MM.1S (cell line): ENCODE measurements at regions not wholly inside any gene's neighbourhood (a gene's known extent, or its start where the extent isn't known, plus 50 kb on each side); places are given as distances from the start of the nearest gene placed in this dataset.

Experiments used
- DNase-seq: peaks from one replicate; pipeline ENCODE4 v3.0.0-alpha.2; 2015
- H2AFZ ChIP-seq: fragments of 300-600 bp; sonication (generic); 2 replicates; pipeline ENCODE4 v1.6.0; 2016; ENCODE audit warnings: antibody characterized with exemption, low read length
- H3F3A ChIP-seq: fragments of 300-600 bp; sonication (generic); 2 replicates; pipeline ENCODE4 v1.6.1; 2016; ENCODE audit warnings: mild to moderate bottlenecking, antibody characterized with exemption, low read length, moderate library complexity, mixed read lengths; ENCODE audit not compliant: insufficient read depth
- H3K27ac ChIP-seq: fragments of 300-600 bp; sonication (generic); 2 replicates; pipeline ENCODE4 v1.5.1; 2016; ENCODE audit warnings: mild to moderate bottlenecking, low read length
- H3K27me3 ChIP-seq: fragments of 300-600 bp; sonication (generic); replicated peaks from 2 replicates; pipeline ENCODE4 v1.6.0; 2016; ENCODE audit warnings: low read length; ENCODE audit not compliant: insufficient read depth
- H3K36me3 ChIP-seq: fragments of 300-600 bp; sonication (generic); replicated peaks from 2 replicates; pipeline ENCODE4 v1.6.1; 2016; ENCODE audit warnings: mild to moderate bottlenecking, low read length, mixed read lengths; ENCODE audit not compliant: insufficient read depth
- H3K4me1 ChIP-seq: fragments of 300-600 bp; sonication (generic); 2 replicates; pipeline ENCODE4 v1.6.1; 2016; ENCODE audit warnings: low read length, mixed read lengths
- H3K4me2 ChIP-seq: fragments of 300-600 bp; sonication (generic); 2 replicates; pipeline ENCODE4 v1.6.0; 2016; ENCODE audit warnings: low read depth, low read length
- H3K4me3 ChIP-seq: fragments of 300-600 bp; sonication (generic); 2 replicates; pipeline ENCODE4 v1.5.1; 2016; ENCODE audit warnings: low read length, mixed read lengths
- H3K79me2 ChIP-seq: fragments of 300-600 bp; sonication (generic); 2 replicates; pipeline ENCODE4 v1.6.1; 2016; ENCODE audit warnings: mixed run types, low read length, mixed read lengths
- H3K9ac ChIP-seq: fragments of 300-600 bp; sonication (generic); 2 replicates; pipeline ENCODE4 v1.6.1; 2016; ENCODE audit warnings: low read length, mixed read lengths
- H3K9me2 ChIP-seq: fragments of 300-600 bp; sonication (generic); replicated peaks from 2 replicates; pipeline ENCODE4 v1.6.1; 2016; ENCODE audit warnings: mild to moderate bottlenecking, low read length, mixed read lengths; ENCODE audit not compliant: insufficient read depth
- H3K9me3 ChIP-seq: fragments of 300-600 bp; sonication (generic); replicated peaks from 2 replicates; pipeline ENCODE4 v1.6.1; 2016; ENCODE audit warnings: mild to moderate bottlenecking, low read length, mixed read lengths; ENCODE audit not compliant: insufficient read depth
- H4K20me1 ChIP-seq: fragments of 300-600 bp; sonication (generic); 2 replicates; pipeline ENCODE4 v1.6.1; 2016; ENCODE audit warnings: mild to moderate bottlenecking, low read length, moderate library complexity, mixed read lengths; ENCODE audit not compliant: insufficient read depth
- CTCF ChIP-seq: fragments of 300-600 bp; sonication (generic); IDR thresholded peaks from 2 replicates; pipeline ENCODE4 v1.5.1; 2016; ENCODE audit warnings: antibody characterized with exemption, low read length, mixed read lengths
- EZH2 ChIP-seq: fragments of 300-600 bp; sonication (generic); optimal IDR thresholded peaks from 2 replicates; pipeline ENCODE3; 2017; ENCODE audit warnings: low read depth, mild to moderate bottlenecking, antibody characterized with exemption, low read length, mixed read lengths
- EZH2phosphoT487 ChIP-seq: fragments of 300-600 bp; sonication (generic); IDR thresholded peaks from 2 replicates; pipeline ENCODE4 v1.6.1; 2018; ENCODE audit warnings: antibody characterized with exemption, low read length

DNA sequence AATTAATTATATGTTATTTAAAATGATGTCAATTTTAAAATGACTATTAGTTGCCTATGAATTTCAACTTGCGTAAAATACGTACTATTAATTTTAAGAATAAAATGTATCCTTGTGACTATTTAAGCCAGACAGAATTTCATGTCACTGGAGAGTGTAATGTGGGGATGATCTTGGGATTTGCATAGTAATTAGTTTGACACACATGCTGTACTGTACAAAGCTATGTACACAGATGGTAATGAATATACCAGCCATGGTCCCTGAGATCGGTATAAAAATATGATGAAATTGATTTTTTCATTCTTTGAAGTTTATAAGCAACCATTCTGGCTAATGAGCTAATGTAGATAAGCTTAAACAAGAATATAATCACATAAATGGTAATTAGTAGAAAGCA lies 134.4 kb upstream of the ROBO1 start:
- Histone ChIP-seq H3K4me3 (no peak overlapping the region), H3K27ac (no peak overlapping the region), H3K79me2 (no peaks in the 10 kb centered on the region), H3F3A (no peaks in the 10 kb centered on the region), H2AFZ (no peak overlapping the region), H3K4me2 (no peak overlapping the region), H3K9ac (no peak overlapping the region), H3K27me3 (no peaks in the 10 kb centered on the region), H4K20me1 (no peaks in the 10 kb centered on the region), H3K9me2 (no peaks in the 10 kb centered on the region), H3K4me1 (no peaks in the 10 kb centered on the region), H3K9me3 (no peaks in the 10 kb centered on the region), H3K36me3 (no peaks in the 10 kb centered on the region)
- no peak for DNase-seq
- no peak for TF ChIP-seq CTCF
- no peak for TF ChIP-seq EZH2
- no peak for TF ChIP-seq EZH2phosphoT487

DNA sequence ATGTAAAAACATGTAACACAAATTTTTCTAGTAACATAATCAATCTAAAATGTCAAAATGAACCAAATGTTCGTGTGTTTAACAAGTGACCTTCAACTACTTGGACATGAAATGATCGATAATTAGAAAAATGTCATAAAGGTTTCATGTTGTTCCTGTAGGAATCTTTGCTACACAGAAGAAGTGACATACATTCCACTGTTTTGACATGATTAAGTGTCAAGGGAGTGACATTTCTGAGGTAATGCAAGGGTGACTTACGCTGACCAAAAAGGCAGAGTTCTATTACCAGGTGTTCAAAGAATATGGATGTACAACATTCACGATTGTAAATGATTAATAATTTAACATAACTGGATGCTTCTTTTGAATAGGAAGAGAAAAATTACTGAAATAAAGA lies 131.1 kb upstream of the ROBO1 start:
- Histone ChIP-seq H3K27ac (no peak overlapping the region), H2AFZ (no peak overlapping the region), H3K27me3 (no peaks in the 10 kb centered on the region), H3K4me1 (no peaks in the 10 kb centered on the region), H3K4me2 (no peak overlapping the region), H3F3A (no peaks in the 10 kb centered on the region), H3K9me3 (no peaks in the 10 kb centered on the region), H3K9ac (no peak overlapping the region), H3K4me3 (no peak overlapping the region), H3K36me3 (no peaks in the 10 kb centered on the region), H3K79me2 (no peaks in the 10 kb centered on the region), H4K20me1 (no peaks in the 10 kb centered on the region), H3K9me2 (no peaks in the 10 kb centered on the region)
- TF ChIP-seq EZH2phosphoT487 (no peak), EZH2 (no peak), CTCF (no peak)
- DNase-seq = no peak

DNA sequence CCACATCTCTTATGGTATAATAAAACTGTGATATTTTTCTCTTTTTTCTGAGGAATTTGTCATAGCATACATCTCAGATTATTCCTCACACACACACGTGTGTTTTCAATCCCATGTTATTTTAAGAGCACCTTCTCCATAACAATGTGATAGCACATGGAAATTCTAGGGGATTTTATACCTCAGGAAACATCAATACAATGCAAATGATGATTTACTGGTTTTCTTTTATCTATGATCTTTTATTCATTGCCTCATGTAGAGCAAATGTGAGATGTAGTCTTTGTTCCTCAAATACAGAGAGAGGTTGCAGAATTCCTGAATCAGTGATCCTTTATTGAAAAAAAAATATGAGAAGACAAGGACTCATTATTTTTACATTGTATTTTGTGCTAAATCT lies 128.3 kb upstream of the ROBO1 start:
- no peak overlapping the region for H3K4me3 ChIP-seq
- H3K27ac ChIP-seq = no peak overlapping the region
- no peak overlapping the region for H3K4me2 ChIP-seq
- no peak overlapping the region for H2AFZ ChIP-seq
- H3K9ac ChIP-seq = no peak overlapping the region
- no peaks in the 10 kb centered on the region for H3K36me3 ChIP-seq
- H3K79me2 ChIP-seq = no peaks in the 10 kb centered on the region
- H3K27me3 ChIP-seq = no peaks in the 10 kb centered on the region
- H3K9me3 ChIP-seq = no peaks in the 10 kb centered on the region
- H3K9me2 ChIP-seq = no peaks in the 10 kb centered on the region
- TF ChIP-seq EZH2phosphoT487 (no peak), CTCF (no peak), EZH2 (no peak)
- H3F3A ChIP-seq = no peaks in the 10 kb centered on the region
- no peaks in the 10 kb centered on the region for H3K4me1 ChIP-seq
- H4K20me1 ChIP-seq = no peaks in the 10 kb centered on the region
- no peak for DNase-seq

GRCh38 chr3:79887213-79887612 lies 119.4 kb upstream of the ROBO1 start:
- no peaks in the 10 kb centered on the region for H3F3A ChIP-seq
- H3K27me3 ChIP-seq = no peaks in the 10 kb centered on the region
- no peaks in the 10 kb centered on the region for H3K79me2 ChIP-seq
- no peak overlapping the region for H3K27ac ChIP-seq
- no peaks in the 10 kb centered on the region for H3K9me3 ChIP-seq
- no peaks in the 10 kb centered on the region for H3K36me3 ChIP-seq
- no peaks in the 10 kb centered on the region for H4K20me1 ChIP-seq
- no peaks in the 10 kb centered on the region for H3K9me2 ChIP-seq
- no peak overlapping the region for H3K4me2 ChIP-seq
- no peak for DNase-seq
- H3K4me3 ChIP-seq = no peak overlapping the region
- TF ChIP-seq CTCF (no peak), EZH2phosphoT487 (no peak), EZH2 (no peak)
- no peak overlapping the region for H3K9ac ChIP-seq
- no peak overlapping the region for H2AFZ ChIP-seq
- H3K4me1 ChIP-seq = no peaks in the 10 kb centered on the region
